Parathyroid adenoma (tissue), 2 donors: ENCODE measurements at regions not wholly inside any gene's neighbourhood (a gene's known extent, or its start where the extent isn't known, plus 50 kb on each side); places are given as distances from the start of the nearest gene placed in this dataset.

Experiments
- H2AFZ ChIP-seq: fragments of 300-600 bp; sonication (generic); one replicate; pipeline ENCODE4 v1.7.0; 2017; ENCODE audit warnings: antibody characterized with exemption, mild to moderate bottlenecking
- H3K27ac ChIP-seq: fragments of 300-600 bp; sonication (generic); one replicate; pipeline ENCODE4 v1.7.0; 2017
- H3K27me3 ChIP-seq: fragments of 300-600 bp; sonication (generic); one replicate; pipeline ENCODE4 v1.7.0; 2017; ENCODE audit warnings: low read length; ENCODE audit not compliant: control insufficient read depth, insufficient read depth
- H3K36me3 ChIP-seq: fragments of 300-600 bp; sonication (generic); one replicate; pipeline ENCODE4 v1.7.0; 2017; ENCODE audit warnings: low read length; ENCODE audit not compliant: control insufficient read depth, insufficient read depth
- H3K4me1 ChIP-seq: fragments of 300-600 bp; sonication (generic); one replicate; pipeline ENCODE4 v1.7.0; 2017; ENCODE audit warnings: control low read depth
- H3K4me2 ChIP-seq: fragments of 300-600 bp; sonication (generic); one replicate; pipeline ENCODE4 v1.7.0; 2017; ENCODE audit warnings: low read length
- H3K4me3 ChIP-seq: fragments of 300-600 bp; sonication (generic); one replicate; pipeline ENCODE4 v1.7.0; 2017; ENCODE audit warnings: low read depth, low read length
- H3K79me2 ChIP-seq: fragments of 300-600 bp; sonication (generic); one replicate; pipeline ENCODE4 v1.7.0; 2017; ENCODE audit warnings: control low read depth
- H3K9ac ChIP-seq: fragments of 300-600 bp; sonication (generic); one replicate; pipeline ENCODE4 v1.7.0; 2017; ENCODE audit warnings: mild to moderate bottlenecking
- H3K9me3 ChIP-seq: fragments of 300-600 bp; sonication (generic); one replicate; pipeline ENCODE4 v1.7.0; 2017; ENCODE audit warnings: low read length; ENCODE audit not compliant: control insufficient read depth
- CTCF ChIP-seq: fragments of 300-600 bp; sonication (generic); IDR thresholded peaks from one replicate; pipeline ENCODE4 v1.7.0; 2017; ENCODE audit warnings: antibody characterized with exemption, mild to moderate bottlenecking
- donor health status: primary hyperparathyroidism.

- no peaks in the 10 kb centered on the region for H3K27me3 ChIP-seq
- H3K4me1 ChIP-seq: no peaks in the 10 kb centered on the region
- no peak overlapping the region for H3K4me3 ChIP-seq
- no peaks in the 10 kb centered on the region for H3K79me2 ChIP-seq
- no peak for TF ChIP-seq CTCF
- no peak overlapping the region for H3K4me2 ChIP-seq
- no peaks in the 10 kb centered on the region for H3K9me3 ChIP-seq
- no peak overlapping the region for H3K9ac ChIP-seq
- H2AFZ ChIP-seq: no peak overlapping the region
- H3K36me3 ChIP-seq: no peaks in the 10 kb centered on the region
- no peak overlapping the region for H3K27ac ChIP-seq
These were observed 415.8 kb downstream of the SETD4 start for GRCh38 chr21:35644523-35644922.

- Histone ChIP-seq H3K4me3 (no peak overlapping the region), H3K36me3 (no peaks in the 10 kb centered on the region), H2AFZ (no peak overlapping the region), H3K27ac (no peak overlapping the region), H3K4me2 (no peak overlapping the region), H3K4me1 (no peaks in the 10 kb centered on the region), H3K27me3 (no peaks in the 10 kb centered on the region), H3K9ac (no peak overlapping the region), H3K79me2 (no peaks in the 10 kb centered on the region), H3K9me3 (no peaks in the 10 kb centered on the region)
- no peak for TF ChIP-seq CTCF
These were observed 417.1 kb downstream of the SETD4 start for GRCh38 chr21:35643176-35643575.

- Histone ChIP-seq H3K4me2 (no peak overlapping the region), H3K27ac (no peak overlapping the region), H3K4me1 (no peaks in the 10 kb centered on the region), H3K9ac (no peak overlapping the region), H3K27me3 (no peaks in the 10 kb centered on the region), H3K4me3 (no peak overlapping the region), H3K36me3 (no peaks in the 10 kb centered on the region), H2AFZ (no peak overlapping the region), H3K79me2 (no peaks in the 10 kb centered on the region), H3K9me3 (no peaks in the 10 kb centered on the region)
- no peak for TF ChIP-seq CTCF
These were observed 418.9 kb downstream of the SETD4 start for GRCh38 chr21:35641271-35642016.

GRCh38 chr21:35637431-35637830 is 422.9 kb downstream of the SETD4 start:
- no peak overlapping the region for H3K9ac ChIP-seq
- H3K4me1 ChIP-seq: no peaks in the 10 kb centered on the region
- no peak overlapping the region for H2AFZ ChIP-seq
- TF ChIP-seq CTCF: no peak
- no peak overlapping the region for H3K27ac ChIP-seq
- no peaks in the 10 kb centered on the region for H3K36me3 ChIP-seq
- H3K4me3 ChIP-seq: no peak overlapping the region
- no peaks in the 10 kb centered on the region for H3K79me2 ChIP-seq
- no peaks in the 10 kb centered on the region for H3K9me3 ChIP-seq
- H3K27me3 ChIP-seq: no peaks in the 10 kb centered on the region
- no peak overlapping the region for H3K4me2 ChIP-seq

- Histone ChIP-seq H3K9ac (no peak overlapping the region), H3K27me3 (no peaks in the 10 kb centered on the region), H3K4me2 (no peak overlapping the region), H3K36me3 (no peaks in the 10 kb centered on the region), H3K4me1 (no peaks in the 10 kb centered on the region), H3K9me3 (no peaks in the 10 kb centered on the region), H3K27ac (no peak overlapping the region), H3K79me2 (no peaks in the 10 kb centered on the region), H3K4me3 (no peak overlapping the region), H2AFZ (no peak overlapping the region)
- TF ChIP-seq CTCF: no peak
These were observed 424.3 kb downstream of the SETD4 start for GRCh38 chr21:35635994-35636393.
